Central memory CD8-positive, alpha-beta T cell (primary cell): ENCODE measurements at regions not wholly inside any gene's neighbourhood (a gene's known extent, or its start where the extent isn't known, plus 50 kb on each side); places are given as distances from the start of the nearest gene placed in this dataset.

Experiments used
- ATAC-seq: fragments of 150-1000 bp; cut with Tn5 transposase; replicated peaks from 2 replicates; pipeline ENCODE4 v1.10.0; 2022; ENCODE audit warnings: mild to moderate bottlenecking, moderate FRiP score, moderate number of reproducible peaks; ENCODE audit not compliant: poor library complexity, severe bottlenecking; ENCODE audit errors: extremely low read depth
- DNase-seq, 2 donors: peaks; one replicate each; pipeline ENCODE4 v3.0.0; 2021; ENCODE audit warnings: low spot score in 2 of 2
- H3K27ac Mint-ChIP-seq: one replicate; pipeline ENCODE4 v1.8.0; 2022; ENCODE audit warnings: low read depth, mild to moderate bottlenecking, moderate library complexity, mixed read lengths
- H3K27me3 Mint-ChIP-seq: one replicate; pipeline ENCODE4 v1.8.0; 2022; ENCODE audit warnings: mixed read lengths
- H3K36me3 Mint-ChIP-seq: one replicate; pipeline ENCODE4 v1.8.0; 2022; ENCODE audit warnings: mild to moderate bottlenecking, moderate library complexity, mixed read lengths; ENCODE audit not compliant: insufficient read depth
- H3K4me1 Mint-ChIP-seq: one replicate; pipeline ENCODE4 v1.8.0; 2022; ENCODE audit warnings: mixed read lengths
- H3K4me3 Mint-ChIP-seq: one replicate; pipeline ENCODE4 v1.8.0; 2022; ENCODE audit warnings: mild to moderate bottlenecking, moderate library complexity, mixed read lengths
- H3K9me3 Mint-ChIP-seq: one replicate; pipeline ENCODE4 v1.8.0; 2022; ENCODE audit warnings: mixed read lengths

- Mint-ChIP-seq H3K4me3 (no peak overlapping the region), H3K27ac (no peak overlapping the region), H3K27me3 (peaks cover 98% of the 10 kb centered on the region), H3K4me1 (no peaks in the 10 kb centered on the region), H3K36me3 (no peaks in the 10 kb centered on the region), H3K9me3 (no peaks in the 10 kb centered on the region)
- no peak for ATAC-seq
- DNase-seq, result no peak
Observed at GRCh38 chr10:101290881-101291280, 61.6 kb upstream of the LBX1 start.

GRCh38 chr10:101291331-101292193, 62.3 kb upstream of the LBX1 start:
- H3K4me1 Mint-ChIP-seq, result no peaks in the 10 kb centered on the region
- DNase-seq, result no peak
- H3K4me3 Mint-ChIP-seq, result peak overlapping the region; percentile 76
- peak; percentile 59 for ATAC-seq
- no peaks in the 10 kb centered on the region for H3K9me3 Mint-ChIP-seq
- no peak overlapping the region for H3K27ac Mint-ChIP-seq
- no peaks in the 10 kb centered on the region for H3K36me3 Mint-ChIP-seq
- peaks cover 98% of the 10 kb centered on the region for H3K27me3 Mint-ChIP-seq

DNA sequence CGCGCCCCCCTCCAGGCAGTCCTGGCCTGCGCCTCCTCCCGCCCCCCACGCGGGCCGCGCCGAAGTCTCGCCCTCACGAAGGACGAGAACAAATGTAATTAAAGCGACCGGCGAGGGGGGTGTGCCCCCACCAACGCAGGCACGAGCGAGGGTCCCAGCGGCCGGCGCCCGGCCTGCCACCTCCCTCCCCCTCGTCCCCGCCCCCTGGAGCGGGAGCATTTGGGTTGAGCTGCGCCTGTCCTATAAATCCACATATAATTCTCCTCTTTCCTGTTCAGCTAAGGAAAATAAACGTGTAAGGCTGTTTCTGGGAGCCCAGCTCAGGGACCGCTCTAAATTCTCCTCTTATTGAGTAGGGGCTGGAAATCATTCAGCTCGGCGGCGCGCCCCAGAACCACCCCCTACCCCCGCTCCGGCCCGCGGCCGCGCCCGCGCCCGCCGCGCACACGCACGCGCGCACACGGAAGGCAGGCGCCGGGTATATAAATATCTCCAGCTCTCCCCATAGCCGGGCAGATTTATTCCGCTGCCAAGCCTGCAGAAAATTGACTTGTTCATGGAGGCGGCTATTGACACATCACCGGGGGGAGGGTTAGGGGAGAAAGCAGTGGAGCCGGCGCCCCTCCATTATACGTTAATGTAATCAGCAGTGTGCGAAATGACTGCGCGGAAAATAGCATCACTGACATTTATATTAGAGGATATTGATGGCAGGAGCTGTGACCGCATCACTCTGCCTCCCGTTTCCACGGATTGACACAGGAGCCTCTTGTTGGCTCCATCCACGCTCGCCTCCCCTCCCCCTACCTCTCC, 61.6 kb upstream of the BTRC start:
- Mint-ChIP-seq H3K27me3 (peaks cover 96% of the 10 kb centered on the region), H3K36me3 (no peaks in the 10 kb centered on the region), H3K4me1 (no peaks in the 10 kb centered on the region), H3K4me3 (peak overlapping the region; percentile 76), H3K27ac (no peak overlapping the region), H3K9me3 (no peaks in the 10 kb centered on the region)
- ATAC-seq (no peak), DNase-seq (no peak)

DNA sequence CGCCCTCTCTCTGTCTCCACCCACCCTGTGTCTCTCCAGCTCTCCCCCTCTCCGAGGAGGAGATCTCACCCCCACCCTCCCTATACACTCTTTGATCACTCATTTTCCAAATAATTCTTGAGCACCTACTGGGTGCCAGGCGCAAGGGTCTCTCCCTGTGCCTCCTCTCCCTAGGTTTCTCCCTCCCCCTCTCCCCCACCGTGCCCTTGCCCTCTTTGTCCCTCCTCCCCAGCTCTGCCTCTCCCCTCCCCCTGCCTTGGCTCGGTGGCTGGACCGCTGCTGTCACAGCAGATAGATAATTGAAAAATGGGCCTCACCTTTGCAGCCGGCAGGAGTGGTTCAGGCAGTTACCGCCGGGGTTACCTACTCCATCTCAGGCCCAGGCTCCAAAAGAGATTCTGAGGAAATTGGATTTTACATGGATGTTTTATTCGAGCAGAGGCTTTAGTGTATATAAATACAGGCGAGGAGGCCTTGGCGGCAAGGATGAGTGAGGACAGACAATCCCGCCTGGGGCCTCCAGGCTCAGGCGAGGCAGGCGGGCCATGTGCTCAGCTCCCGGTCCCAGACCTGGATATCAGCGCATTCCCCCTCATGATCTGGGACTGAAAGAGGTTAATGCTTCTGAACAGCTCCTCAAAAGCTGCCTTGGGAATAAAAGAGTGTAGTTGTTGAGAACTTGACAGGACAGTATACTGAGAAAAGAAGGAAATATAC, 60.8 kb upstream of the BTRC start:
- Mint-ChIP-seq H3K4me3 (peak overlapping the region; percentile 76), H3K4me1 (peaks cover 5% of the 10 kb centered on the region), H3K36me3 (no peaks in the 10 kb centered on the region), H3K27me3 (peaks cover 96% of the 10 kb centered on the region), H3K27ac (no peak overlapping the region), H3K9me3 (no peaks in the 10 kb centered on the region)
- ATAC-seq (no peak), DNase-seq (no peak)

GRCh38 chr10:101294109-101294508, 59.9 kb upstream of the BTRC start:
- ATAC-seq (no peak), DNase-seq (no peak)
- H3K9me3 Mint-ChIP-seq, result no peaks in the 10 kb centered on the region
- H3K36me3 Mint-ChIP-seq, result no peaks in the 10 kb centered on the region
- H3K27me3 Mint-ChIP-seq, result peaks cover 95% of the 10 kb centered on the region
- H3K4me3 Mint-ChIP-seq, result no peak overlapping the region
- H3K27ac Mint-ChIP-seq, result no peak overlapping the region
- peaks cover 5% of the 10 kb centered on the region for H3K4me1 Mint-ChIP-seq

DNA sequence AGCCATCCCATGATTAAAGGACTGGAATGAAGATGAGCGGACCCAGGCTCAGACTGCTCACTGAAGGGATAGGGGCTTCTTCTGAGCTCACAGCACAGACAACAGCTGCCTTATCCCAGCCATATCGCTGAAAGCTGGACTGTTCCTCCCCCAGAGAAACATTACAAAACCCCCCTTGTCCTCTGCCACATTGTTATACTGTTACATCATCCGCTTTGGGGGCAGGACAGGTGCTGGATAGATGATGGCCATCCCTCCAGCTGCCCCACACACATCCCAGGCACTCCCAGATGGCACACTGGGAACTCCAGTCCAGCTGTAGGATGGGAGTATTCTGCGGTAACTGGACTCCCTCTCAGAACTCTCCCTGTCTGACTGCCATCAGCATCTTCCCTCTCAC, 58.7 kb upstream of the BTRC start:
- Mint-ChIP-seq H3K4me3 (no peak overlapping the region), H3K27me3 (peaks cover 89% of the 10 kb centered on the region)
- ATAC-seq, result no peak

GRCh38 chr10:101297901-101298486, 56.0 kb upstream of the BTRC start:
- Mint-ChIP-seq H3K9me3 (no peaks in the 10 kb centered on the region), H3K27ac (no peak overlapping the region), H3K4me1 (peaks cover 5% of the 10 kb centered on the region), H3K36me3 (no peaks in the 10 kb centered on the region), H3K4me3 (no peak overlapping the region), H3K27me3 (peaks cover 81% of the 10 kb centered on the region)
- DNase-seq (peak; percentile 61 to 69), ATAC-seq (peak; percentile 72)

More for the DNA sequence above, 58.7 kb upstream of the BTRC start:
- Mint-ChIP-seq H3K27ac (no peak overlapping the region), H3K36me3 (no peaks in the 10 kb centered on the region), H3K9me3 (no peaks in the 10 kb centered on the region), H3K4me1 (peaks cover 5% of the 10 kb centered on the region)
- no peak for DNase-seq

GRCh38 chr10:101299211-101299610, 54.8 kb upstream of the BTRC start:
- no peak overlapping the region for H3K27ac Mint-ChIP-seq
- DNase-seq, result no peak
- no peaks in the 10 kb centered on the region for H3K9me3 Mint-ChIP-seq
- no peaks in the 10 kb centered on the region for H3K36me3 Mint-ChIP-seq
- peaks cover 81% of the 10 kb centered on the region for H3K27me3 Mint-ChIP-seq
- no peak for ATAC-seq
- peaks cover 5% of the 10 kb centered on the region for H3K4me1 Mint-ChIP-seq
- no peak overlapping the region for H3K4me3 Mint-ChIP-seq

GRCh38 chr10:101301111-101301731, 52.7 kb upstream of the BTRC start:
- Mint-ChIP-seq H3K36me3 (no peaks in the 10 kb centered on the region), H3K27me3 (peaks cover 81% of the 10 kb centered on the region), H3K4me3 (no peak overlapping the region), H3K27ac (no peak overlapping the region), H3K4me1 (peaks cover 5% of the 10 kb centered on the region), H3K9me3 (no peaks in the 10 kb centered on the region)
- DNase-seq, result no peak
- ATAC-seq, result no peak

GRCh38 chr10:101303087-101303703, 50.8 kb upstream of the BTRC start:
- H3K4me3 Mint-ChIP-seq, result no peak overlapping the region
- no peaks in the 10 kb centered on the region for H3K9me3 Mint-ChIP-seq
- no peak overlapping the region for H3K27ac Mint-ChIP-seq
- H3K36me3 Mint-ChIP-seq, result no peaks in the 10 kb centered on the region
- ATAC-seq (no peak), DNase-seq (no peak)
- peaks cover 83% of the 10 kb centered on the region for H3K27me3 Mint-ChIP-seq
- H3K4me1 Mint-ChIP-seq, result peaks cover under 1% of the 10 kb centered on the region
